Sciatic nerve (tissue), 2 donors: ENCODE measurements at regions not wholly inside any gene's neighbourhood (a gene's known extent, or its start where the extent isn't known, plus 50 kb on each side); places are given as distances from the start of the nearest gene placed in this dataset.
"Not testable (repeated sequence)": the region's sequence is repeated elsewhere in the genome, so short reads cannot be mapped to it uniquely, and the experiment has no call there.

ENCODE experiments used
- ATAC-seq: fragments of 200-7000 bp; cut with Tn5 transposase; one replicate; pipeline ENCODE4 v1.9.1; 2020; ENCODE audit warnings: mild to moderate bottlenecking, moderate library complexity
- DNase-seq: peaks from one replicate; pipeline ENCODE4 v3.0.0-alpha.2; 2020; ENCODE audit warnings: low spot score
- intact Hi-C: fragments of 100-400 bp; cut with DNase I; formaldehyde crosslinking; loops from one replicate; pipeline ENCODE4 v1.14.2; 2022
- donor health status: DM: no; HTN: no; CAD: no.
- donor health status: DM: no; HTN: no; CAD: no.

DNA sequence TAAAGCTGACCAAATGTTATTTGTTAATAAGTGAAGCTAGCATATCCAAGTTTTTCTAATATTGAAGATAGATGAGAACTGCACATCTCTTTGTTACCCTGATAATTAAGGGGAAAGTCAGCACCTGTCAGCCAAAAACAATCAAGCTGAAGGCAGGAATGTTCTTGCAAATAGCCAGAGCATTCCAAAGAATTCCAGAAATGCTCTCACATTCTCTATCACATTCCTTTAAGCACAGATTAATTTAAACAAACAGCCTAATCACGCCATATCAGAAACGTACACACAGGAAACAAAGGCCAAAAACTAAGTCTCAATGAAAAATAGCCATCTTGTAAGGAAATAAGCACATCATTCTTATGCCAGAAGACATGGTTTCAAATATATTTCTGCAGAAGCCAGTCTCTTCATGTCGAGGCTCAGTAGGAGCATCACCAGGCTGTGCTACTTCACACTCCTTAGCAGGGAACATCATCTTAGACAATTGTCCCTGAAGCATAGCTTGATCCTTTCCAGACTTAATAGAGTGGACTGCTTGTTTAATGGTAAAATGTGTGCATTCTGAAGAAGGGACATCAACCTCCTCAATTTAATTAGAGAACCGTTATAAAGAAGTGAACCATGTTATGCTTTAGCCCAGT lies 252.9 kb upstream of the TTC29 start:
- ATAC-seq (no peak), DNase-seq (no peak)
- intact Hi-C loops, result no loop called here

DNA sequence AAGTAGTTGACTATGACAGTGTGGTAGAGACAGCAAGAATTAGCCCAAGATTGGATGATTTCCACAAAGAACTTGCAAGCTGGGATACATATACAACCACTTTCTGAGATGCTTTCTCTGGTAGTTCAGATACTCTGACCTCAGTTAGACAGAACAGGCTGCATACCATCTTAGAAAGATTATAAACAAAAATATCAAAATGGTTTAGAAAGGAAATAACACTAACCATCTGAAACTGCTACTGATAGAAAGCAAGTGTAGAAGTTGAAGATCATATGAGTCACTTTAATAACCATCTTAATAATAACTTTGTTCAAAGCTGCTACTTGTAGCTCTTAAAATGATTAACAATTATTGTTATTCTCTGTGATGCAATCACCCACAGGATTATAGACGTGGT lies 255.4 kb upstream of the TTC29 start:
- ATAC-seq, result no peak
- intact Hi-C loops, result loop anchor here (5.0 kb wide), 1 partner anchor 1169 kb away; no protein-coding TSS in a partner anchor
- no peak for DNase-seq

DNA sequence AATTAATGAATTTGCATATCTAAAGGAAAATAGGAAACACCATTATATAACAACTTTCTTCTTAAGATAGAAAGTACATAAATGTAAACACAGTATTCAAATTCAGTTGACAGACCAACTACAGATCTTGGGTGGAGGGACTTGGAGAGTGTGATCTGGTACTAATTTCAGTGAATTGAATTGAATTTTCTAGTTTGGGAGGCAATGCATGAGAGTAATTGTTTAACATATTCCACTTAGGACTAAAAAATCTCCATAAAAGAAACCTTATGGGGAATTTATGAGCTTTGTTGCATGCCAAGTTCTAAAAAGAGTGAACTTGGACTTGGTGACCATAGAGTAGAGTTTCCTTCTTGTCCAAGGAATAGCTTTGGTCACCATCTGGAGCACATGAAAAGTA lies 261.1 kb upstream of the TTC29 start:
- ATAC-seq, result no peak
- no peak for DNase-seq
- intact Hi-C loops, result no loop called here

DNA sequence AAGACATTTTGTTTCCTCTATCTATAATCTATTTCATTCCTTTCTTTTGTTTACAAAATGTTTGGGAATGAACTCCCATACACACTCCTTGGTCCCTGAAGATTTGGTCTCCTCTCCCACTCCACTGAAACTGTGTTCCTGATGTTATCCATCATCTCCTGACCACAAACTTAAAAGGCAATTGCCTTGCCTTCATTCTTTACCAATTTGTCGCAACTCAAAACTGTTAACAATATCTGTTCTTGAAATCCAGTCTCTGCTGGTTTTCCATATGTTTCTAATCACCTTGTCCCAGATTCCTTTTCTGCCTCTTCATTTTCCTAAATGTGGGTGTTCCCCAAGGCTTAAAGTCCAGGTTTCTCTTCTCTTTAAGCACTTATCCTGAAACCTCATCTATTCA lies 262.2 kb upstream of the TTC29 start:
- ATAC-seq, result no peak
- no peak for DNase-seq
- intact Hi-C loops, result no loop called here

DNA sequence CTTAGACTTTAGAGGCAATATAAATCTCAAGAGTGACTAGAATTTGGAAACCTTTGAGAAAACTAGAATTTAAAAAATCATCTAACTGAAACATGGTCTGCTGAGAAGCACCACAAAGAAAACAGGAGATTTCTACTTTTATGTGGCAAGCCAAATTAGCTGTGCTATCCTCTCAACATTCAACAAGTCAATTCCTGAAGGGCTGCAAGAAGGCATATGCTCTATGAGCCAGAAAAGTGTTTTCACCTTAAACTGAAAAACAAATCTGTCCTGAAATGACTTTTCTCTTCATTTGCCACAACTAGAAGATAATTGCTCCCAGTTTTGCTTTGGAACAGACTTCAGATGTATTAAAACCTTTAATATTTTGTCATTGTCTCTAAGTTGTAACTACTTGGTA lies 263.2 kb upstream of the EDNRA start:
- no peak for DNase-seq
- intact Hi-C loops, result no loop called here
- no peak for ATAC-seq

DNA sequence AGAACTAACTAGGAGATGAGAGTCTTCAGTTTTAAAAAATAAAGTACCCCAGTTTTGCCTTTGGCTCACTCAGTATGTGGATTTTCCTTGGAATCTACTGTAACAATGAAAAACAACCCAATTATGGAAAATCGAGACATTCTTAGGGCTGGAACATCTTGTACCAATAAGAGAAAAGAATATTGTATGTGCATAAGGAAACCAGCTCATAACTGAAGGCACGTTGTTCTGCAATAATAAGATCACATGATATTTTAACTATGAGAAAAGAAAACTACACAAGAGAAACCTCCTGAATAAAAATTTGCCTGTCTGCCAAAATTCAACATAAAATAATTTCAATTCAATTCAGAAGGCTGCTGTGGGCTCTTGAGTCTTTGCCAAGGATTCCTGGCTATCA lies 261.8 kb upstream of the EDNRA start:
- ATAC-seq, result no peak
- intact Hi-C loops, result no loop called here
- no peak for DNase-seq

DNA sequence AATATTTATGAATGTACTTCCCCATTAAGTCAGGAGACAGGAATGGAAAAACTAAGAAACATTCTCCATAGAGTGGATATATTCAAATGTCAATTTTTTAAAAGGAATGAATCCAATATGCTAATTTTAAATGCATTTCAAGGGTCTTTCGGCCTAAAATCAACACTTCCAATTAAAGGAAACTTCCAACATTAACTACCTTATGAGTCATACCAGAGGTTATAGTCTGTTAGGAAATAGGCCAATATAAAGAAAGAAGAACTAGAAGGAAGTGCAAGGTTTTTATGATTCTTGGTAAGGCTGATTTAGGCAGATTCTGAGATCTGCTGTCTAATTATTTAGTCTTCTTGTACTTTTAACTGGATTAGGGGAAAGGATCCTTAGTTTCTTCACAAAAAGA lies 260.1 kb upstream of the EDNRA start:
- no peak for ATAC-seq
- DNase-seq, result no peak
- intact Hi-C loops, result no loop called here

DNA sequence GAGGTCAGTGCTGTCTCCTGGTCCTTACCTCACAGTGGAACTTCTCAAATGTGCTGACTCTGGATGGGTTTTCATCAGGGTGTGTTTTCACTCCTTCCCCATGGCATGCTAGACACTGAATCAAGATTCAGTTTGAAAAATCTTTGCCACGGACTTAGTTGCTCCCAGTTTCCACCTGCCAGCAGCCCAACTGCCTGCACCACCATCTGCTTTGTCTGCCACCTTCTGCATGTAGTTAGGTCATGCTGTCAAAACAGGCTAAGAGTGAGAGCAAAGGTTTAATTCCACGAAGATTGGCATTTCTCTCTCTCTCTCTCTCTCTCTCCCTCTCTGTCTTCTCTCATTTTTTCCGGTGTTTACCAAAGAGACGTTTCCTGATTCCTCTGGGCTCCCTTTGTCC lies 258.0 kb upstream of the EDNRA start:
- ATAC-seq (no peak), DNase-seq (no peak)
- intact Hi-C loops, result no loop called here

DNA sequence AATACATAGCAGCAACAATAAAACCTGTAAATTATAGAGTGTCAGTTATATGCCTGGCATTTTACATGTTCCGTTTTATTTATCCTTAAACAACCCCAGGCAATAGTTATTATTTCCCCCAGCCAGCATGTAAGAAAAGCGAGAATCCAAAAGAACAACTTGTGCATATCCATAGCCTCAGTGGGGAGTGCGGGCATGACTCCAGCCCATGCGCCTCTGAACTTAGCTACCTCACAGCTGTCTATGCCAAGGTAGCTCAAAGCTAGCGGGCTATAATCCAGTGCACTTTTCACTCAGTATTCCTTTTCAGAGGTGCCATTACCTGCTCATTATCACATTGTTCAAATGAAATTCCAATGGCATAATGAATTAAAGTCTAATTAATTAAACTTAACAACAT lies 257.3 kb upstream of the EDNRA start:
- no peak for ATAC-seq
- intact Hi-C loops, result no loop called here
- no peak for DNase-seq

DNA sequence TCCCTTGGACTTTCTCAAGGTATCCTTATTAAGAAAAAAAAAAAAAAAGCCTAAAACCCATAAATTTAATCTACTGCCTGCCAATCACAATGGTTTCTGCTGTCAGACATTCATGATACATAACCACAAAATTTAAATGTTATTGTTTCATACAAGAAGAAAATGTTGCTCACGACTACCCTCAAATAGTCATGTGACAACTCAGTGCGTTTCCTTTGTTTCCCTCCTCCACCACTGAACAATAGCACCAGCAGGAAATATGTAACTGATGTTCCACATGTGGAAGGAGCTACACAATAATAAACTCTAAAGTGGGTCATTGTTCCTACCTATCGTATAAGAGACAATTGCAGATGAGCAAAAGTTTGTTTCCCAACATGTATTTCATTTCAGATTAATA lies 244.1 kb upstream of the EDNRA start:
- intact Hi-C loops, result no loop called here
- DNase-seq (no peak), ATAC-seq (no peak)

DNA sequence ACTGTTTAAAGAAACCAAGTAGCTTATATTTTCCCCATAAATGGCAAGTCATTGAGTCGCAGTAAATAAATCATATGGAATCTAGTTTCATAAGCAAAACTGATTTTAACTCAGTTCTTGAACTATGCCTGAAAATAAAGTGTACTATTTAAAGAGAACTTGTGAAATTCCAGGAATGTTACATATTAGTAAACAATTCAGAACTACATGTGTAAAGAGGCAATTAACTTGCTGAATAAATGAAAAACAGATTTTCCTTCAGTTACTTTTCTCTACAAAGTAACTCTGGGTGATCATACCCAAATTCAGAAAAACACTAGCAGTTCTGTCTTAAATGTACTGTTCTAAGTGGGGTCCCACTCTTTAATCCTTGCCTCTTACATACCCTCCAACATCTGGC lies 236.1 kb upstream of the EDNRA start:
- intact Hi-C loops, result no loop called here
- ATAC-seq (no peak), DNase-seq (no peak)

DNA sequence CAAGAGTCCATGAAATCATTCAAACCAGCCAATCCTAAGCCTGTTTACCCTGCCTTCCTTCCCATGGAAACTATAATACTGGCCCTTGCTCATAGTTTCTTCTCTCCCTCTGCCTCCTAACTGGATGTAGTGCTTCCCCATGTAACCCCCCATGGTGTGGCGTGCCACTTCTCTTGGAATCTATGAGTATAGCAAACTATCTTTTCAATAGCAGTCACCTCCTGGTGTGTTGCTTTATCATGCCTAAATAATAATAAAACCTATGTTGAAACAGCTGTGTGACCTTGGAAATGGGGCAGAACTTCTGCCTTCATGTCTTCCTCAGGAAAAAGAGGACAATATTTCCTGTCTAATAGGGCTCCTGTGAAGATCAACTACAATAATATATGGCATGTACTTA lies 234.8 kb upstream of the EDNRA start:
- intact Hi-C loops, result no loop called here
- ATAC-seq (no peak), DNase-seq (no peak)

DNA sequence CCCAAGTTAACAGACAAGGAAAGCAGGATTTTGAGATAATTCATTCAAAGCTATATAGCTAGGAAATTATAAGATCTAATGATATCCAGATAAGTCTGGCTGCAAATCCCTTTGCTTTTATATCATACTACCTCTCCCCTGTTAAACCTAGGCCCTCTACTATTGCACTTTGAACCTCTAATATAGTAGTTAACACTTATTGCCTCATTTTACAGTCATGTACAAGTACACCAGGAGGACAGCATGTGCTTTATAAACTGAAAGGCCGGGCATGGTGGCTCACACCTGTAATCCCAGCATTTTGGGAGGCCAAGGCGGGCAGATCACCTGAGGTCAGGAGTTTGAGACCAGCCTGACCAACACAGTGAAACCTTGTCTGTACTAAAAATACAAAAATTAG lies 234.4 kb upstream of the EDNRA start:
- DNase-seq, intact Hi-C loops, ATAC-seq: not testable (repeated sequence)

DNA sequence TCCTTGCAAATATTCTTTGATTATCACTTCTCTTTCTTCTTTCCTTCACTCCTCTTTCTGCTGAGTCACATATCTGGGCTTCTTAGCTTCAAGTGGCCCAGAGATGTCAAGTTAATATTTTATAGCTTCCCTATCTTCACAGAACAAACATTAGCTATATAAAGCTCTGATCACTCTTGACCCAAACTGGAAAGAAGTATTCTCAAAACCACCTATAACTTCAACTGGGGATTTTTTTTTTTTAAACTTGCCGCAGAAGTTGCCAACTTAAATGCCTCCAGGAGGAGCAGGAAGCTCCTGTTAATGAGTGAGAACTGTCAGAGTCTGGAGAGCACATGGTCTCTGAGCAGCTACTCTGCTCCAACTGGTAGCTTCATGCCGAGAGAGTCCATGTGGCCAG lies 233.3 kb upstream of the EDNRA start:
- intact Hi-C loops, result no loop called here
- ATAC-seq (no peak), DNase-seq (no peak)

DNA sequence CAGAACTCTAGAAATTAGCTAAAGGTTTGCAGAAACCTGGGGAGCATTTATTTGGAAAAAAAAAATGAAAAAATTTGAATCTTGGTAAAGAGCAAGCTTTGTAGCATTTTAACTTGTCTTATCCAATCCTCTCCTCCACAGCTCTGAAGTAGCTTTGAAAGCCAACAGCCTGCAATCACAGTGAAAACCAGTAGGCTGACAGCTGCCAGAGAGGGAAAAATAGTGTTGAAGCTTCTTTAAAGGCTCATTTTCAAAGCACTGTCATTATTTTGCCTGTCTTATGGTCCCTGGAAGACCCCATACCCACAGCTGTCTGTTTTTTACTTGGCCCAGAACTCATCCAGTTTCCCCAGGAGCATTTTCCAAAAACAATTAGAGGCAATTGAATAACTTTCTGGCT lies 230.8 kb upstream of the EDNRA start:
- DNase-seq (no peak), ATAC-seq (no peak)
- intact Hi-C loops, result no loop called here

DNA sequence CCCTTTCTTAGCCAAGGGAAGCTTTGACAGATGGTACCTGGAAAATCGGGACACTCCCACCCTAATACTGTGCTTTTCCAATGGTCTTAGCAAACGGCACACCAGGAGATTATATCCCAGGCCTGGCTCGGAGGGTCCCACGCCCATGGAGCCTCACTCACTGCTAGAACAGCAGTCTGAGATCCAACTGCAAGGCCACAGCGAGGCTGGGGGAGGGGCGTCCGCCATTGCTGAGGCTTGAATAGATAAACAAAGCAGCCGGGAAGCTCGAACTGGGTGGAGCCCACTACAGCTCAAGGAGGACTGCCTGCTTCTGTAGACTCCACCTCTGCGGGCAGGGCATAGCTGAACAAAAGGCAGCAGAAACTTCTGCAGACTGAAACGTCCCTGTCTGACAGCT lies 225.6 kb upstream of the EDNRA start:
- ATAC-seq, DNase-seq, intact Hi-C loops: not testable (repeated sequence)

DNA sequence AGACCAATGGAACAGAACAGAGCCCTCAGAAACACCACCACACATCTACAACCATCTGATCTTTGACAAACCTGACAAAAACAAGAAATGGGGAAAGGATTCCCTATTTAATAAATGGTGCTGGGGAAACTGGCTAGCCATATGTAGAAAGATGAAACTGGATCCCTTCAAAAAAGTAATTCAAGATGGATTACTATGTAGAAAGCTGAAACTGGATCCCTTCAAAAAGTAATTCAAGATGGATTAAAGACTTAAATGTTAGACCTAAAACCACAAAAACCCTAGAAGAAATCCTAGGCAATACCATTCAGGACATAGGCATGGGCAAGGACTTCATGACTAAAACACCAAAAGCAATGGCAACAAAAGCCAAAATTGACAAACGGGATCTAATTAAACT lies 221.6 kb upstream of the EDNRA start:
- ATAC-seq, DNase-seq, intact Hi-C loops: not testable (repeated sequence)

DNA sequence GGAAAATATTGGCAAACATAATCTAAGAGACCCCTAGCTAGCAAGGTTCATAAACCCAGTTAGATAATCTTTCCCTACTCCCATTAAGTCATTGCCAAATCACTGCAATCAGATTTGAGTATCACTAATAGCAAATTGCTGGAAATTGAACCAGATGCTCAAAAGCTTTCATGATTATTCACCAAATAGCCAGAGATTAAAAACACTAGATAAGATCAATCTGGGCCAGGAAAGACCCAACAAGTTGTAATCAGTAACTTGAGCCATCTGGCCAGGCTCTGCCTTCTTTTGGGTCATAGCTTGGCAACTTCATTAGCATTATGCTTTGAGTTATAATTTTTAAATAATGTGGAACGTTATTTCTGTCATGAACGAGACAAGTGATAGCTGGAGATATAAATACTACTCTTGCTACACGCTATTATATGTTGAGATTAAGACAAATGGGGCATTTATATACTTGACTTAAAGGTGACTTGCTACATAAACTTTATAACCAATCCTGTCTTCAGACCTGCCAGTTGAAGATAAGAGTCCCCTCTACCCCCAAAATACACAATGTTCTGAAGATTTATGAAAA lies 196.6 kb upstream of the EDNRA start:
- intact Hi-C loops, result no loop called here
- no peak for DNase-seq

DNA sequence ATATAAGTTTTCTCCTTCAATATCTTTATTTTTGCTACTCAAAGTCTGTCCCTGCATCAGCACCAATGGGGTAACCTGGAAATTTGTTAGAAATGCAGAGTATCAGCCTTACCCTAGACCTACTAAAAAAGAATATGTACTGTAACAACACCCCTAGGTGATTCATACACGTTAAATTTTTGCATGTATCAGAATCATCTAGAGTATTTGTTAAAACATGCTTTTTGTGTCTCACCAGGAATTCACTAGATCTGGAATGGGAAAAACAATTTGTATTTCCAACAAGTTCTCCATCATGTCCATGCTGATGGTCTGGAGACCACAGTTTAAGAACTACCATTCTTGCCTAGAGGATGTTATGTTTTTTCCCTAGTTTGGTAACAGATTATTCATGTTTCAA lies 196.0 kb upstream of the EDNRA start:
- no peak for ATAC-seq
- intact Hi-C loops, result no loop called here
- DNase-seq, result no peak

More for the DNA sequence above, 196.6 kb upstream of the EDNRA start:
- ATAC-seq, result no peak

DNA sequence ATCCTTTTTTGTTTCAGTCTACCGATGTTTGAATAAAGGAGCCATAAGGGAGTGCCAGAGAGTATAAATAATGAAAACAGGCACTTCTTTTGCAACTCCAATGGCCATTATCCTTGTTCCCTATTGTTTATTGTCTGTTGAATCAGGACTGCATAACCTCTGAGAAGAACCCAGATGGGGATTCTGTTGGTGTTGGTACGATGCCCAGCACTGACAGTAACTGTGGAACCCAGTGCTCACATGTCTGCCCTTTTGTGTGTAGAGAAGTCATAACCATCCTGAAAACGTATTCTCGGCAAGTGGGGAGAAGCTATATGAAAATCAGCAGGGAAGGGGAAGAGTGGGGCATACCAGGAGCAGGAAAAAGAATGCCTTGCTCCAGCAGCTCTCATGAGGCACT lies 195.1 kb upstream of the EDNRA start:
- intact Hi-C loops, result no loop called here
- ATAC-seq, result peak; percentile 58
- no peak for DNase-seq

DNA sequence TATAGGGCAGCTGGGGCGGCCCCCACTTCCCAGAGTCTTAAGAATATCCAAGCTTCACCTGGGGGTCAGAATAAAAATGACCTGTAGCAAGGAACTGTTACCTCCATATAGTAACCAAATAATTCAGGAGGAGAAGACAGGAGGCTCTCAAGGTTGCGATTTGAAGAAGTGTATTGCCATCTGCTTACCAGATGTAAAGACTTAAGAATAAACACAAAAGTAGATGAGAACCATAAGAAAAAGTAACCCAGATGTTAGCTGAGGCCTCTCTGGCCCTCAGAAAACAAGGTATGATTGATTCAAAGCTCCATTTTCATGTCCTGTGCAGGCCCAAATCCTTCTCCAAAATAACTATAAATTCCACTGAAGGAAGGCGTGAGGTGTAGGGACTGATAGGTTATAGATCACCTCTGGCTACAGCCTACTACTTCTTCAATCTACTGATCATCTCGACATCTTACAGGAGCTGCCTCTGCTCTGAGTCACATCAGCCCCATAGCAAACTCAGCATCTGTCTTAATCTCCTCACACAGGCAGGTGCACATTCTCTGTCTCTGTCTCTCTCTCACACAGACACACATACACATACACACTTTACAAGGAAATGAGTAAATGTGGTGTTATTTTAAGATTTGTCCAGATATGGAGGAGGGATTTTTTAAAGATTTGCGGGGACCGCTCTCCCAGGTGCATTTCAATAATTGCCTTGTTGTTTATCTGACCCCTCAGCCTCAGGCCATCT lies 193.9 kb upstream of the EDNRA start:
- ATAC-seq (peak; percentile 34), DNase-seq (no peak)
- intact Hi-C loops, result no loop called here
